HG02642 (cell line): ENCODE measurements at regions not wholly inside any gene's neighbourhood (a gene's known extent, or its start where the extent isn't known, plus 50 kb on each side); places are given as distances from the start of the nearest gene placed in this dataset.

Experiments
- ATAC-seq: cut with Tn5 transposase; IDR thresholded peaks from one replicate; pipeline ENCODE4 v1.9.1; 2021; ENCODE audit warnings: mild to moderate bottlenecking; ENCODE audit not compliant: unreplicated experiment, poor library complexity

DNA sequence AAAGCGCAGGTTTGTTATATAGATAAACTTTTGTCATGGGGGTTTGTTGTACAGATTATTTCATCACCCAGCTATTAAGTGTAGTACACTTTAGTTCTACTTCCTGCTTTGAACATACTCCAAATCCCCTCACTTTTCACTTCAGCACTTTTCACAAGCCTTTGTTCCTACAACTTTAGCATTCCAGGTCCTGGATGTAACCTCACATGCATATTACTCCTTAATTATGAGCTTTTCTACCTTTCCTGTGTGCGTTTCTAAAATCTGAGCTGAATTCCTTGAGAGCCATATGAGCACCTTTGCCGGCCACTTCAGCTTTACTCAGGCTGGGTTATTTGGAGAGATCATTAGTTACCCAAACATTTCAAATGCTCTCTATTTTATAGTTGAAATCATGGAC lies 179.2 kb upstream of the TNFAIP3 start:
- ATAC-seq, result no peak

DNA sequence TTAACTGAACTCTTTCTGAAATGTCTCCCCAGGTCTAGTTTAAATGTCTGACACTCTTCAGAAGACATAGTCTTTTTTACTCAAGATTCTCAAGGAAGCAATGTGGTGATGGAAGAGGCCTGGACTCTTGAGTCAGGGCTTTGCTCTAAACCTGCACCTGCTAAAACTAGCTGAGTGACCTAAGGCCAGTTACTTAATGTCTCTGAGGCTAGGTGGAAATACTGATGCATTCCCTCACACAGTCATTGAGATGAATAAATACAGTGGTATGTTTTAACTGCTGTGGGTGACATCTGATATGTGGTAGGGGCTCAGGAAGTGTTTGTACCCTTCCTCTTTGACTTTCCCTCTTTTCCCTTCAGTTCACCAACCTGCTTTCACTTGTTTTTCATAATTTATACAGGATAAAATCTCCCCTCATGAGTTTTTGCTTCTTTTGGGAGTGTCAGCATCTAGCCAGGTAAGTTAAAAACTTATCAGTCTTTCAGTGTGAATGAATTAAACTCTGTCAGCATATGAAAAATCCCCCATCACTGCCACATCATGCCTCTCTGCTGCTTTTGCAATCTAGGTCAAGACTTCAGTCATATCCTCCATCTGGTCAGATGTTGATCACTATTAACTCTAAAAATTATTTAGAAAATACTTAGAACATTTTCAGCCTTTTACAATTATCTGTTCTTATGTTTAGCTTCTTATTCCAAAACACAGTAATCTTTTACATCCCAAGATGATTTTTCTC lies 178.7 kb upstream of the TNFAIP3 start:
- no peak for ATAC-seq

DNA sequence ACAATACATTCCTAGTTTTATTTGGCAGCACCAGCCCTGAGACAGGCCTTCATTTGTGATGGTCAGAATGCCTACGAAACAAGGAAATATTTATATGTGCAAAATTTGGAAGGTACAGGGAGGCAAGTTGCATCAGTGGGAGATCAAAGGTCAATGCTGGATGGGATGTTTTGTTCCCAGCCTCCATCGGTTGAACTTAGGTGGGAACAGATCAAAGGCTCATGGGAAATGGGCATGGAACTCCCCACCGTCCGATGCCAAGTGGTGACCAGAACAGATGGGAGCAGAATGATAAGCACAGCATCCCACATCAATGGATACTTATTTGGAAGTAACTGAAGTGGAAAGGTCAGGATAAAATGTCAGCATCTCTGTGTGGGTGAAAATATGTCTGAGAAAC lies 177.7 kb upstream of the TNFAIP3 start:
- no peak for ATAC-seq

DNA sequence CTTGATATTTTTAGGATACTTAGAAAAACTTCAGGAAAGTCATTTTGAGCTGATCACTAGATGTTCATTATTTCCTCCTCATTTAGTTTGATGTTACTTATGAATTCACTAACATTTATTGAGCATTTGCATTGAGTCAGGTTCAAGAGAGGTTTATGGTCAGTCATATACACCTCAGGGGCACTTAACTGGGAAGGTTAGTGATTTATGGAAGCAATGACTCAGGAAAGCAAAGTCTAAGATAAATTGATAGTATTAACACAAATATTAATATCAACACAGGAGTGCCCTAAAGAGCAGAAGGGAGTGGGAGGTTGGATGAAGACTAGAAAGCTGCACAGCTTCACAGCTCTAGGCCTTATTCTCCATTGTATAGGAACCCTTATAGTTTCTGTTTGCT lies 177.0 kb upstream of the TNFAIP3 start:
- ATAC-seq, result no peak

- ATAC-seq, result no peak
Measured at GRCh38 chr6:137690721-137691120, 176.3 kb upstream of the TNFAIP3 start.

DNA sequence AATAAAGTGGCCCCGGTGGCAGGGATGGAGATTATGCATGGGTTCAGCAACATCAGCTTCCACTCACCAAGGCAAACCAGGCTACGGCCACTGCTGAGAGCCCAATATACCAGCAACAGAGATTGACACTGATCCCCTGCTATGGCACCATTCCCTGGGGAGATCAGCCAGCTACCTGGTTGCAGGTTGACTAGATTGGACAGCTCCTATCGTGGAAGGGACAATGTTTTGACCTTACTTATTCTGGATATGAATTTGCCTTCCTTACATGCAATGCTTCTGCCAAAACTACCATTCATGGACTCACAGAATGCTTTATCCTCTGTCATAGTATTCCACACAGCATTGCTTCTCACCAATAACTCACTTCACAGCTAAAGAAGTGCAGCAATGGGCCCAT lies 174.8 kb upstream of the TNFAIP3 start:
- ATAC-seq, result no peak

DNA sequence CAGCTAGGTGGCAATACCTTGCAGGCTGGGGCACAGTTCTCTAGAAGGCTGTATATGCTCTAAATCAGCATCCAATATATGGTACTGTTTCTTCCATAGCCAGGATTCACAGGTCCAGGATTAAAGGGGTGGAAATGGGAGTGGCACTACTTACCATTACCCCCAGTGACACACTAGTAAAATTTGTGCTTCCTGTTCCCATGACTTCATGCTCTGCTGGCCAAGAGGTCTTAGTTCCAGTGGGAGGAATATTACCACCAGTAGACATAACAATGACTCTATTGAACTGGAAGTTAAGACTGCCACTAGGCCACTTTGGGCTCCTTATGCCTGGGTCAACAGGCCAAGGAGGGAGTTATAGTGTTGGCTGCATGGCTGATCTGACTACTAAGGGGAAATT lies 174.3 kb upstream of the TNFAIP3 start:
- no peak for ATAC-seq

DNA sequence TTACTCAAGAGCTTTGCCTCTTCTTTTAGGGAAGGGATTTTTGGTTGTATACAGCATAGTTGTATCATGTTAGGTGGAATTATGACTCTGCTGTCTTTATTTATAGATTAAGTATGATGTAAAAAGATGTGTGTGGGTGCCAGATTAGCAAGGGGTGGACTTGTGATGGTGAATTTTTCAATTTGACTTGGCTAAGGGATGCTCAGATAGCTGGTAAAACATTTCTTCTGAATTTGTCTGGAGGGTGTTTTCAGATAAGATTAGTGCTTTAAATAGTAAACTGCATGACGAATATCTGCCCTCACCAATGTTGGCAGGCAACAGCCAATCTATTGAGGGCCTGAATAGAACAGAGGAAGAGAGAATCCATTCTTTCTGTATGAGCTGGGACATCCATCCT lies 173.3 kb upstream of the TNFAIP3 start:
- no peak for ATAC-seq

- ATAC-seq, result no peak
Measured at GRCh38 chr6:137696765-137697164, 170.3 kb upstream of the TNFAIP3 start.

DNA sequence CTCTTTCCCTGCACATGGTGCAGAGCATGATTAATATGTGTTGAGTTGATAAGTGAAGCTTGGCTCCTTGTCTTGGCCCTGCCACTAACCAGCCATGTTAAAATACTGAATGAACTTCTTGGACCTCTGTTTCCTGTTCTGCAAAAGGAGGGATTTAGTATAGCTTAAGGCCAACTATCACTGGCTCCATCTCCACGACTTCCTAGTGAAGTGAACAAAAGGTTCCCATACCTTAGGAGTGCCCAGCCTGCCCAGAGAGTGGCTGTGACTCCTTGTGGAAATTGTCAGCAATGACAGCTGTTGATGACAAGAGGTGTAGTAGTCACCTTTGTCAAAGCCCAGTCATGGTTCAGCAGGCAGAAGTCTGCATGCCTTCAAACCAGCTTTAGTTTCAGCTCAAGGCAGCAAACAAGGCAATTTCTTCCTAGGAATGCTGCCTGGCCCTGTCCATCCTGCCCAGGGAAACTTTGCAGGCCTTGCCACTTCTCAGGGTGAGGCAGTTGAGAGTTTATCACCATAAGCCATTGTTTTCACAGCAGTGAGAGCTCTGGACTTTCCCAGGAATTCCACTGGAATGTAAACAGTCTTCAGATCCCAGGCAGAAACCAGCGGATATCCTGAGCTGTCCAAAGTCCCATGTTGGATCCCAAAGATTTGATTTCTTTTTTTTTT lies 169.7 kb upstream of the TNFAIP3 start:
- peak; percentile 82 for ATAC-seq

DNA sequence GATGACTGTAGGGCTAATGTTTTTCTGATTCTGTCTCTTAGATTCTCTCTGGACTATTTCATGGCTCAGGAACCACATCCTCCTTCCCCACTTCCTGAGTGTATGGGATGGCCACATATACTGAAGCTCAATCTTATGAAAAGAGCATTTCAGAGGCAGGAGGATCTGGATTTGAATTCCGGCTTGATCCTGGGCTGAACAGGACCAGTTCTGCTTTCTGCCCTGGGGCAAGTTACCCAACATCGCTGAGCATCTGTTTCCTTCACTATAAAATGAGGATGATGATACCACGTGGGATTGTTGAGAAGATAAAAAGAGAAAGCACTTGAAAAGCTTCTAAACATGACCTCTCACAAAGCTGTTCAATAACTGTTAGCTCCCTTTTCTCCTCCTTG lies 168.4 kb upstream of the TNFAIP3 start:
- no peak for ATAC-seq

GRCh38 chr6:137699031-137699683 lies 167.9 kb upstream of the TNFAIP3 start:
- no peak for ATAC-seq

GRCh38 chr6:137700161-137700560 lies 166.9 kb upstream of the TNFAIP3 start:
- ATAC-seq, result no peak

DNA sequence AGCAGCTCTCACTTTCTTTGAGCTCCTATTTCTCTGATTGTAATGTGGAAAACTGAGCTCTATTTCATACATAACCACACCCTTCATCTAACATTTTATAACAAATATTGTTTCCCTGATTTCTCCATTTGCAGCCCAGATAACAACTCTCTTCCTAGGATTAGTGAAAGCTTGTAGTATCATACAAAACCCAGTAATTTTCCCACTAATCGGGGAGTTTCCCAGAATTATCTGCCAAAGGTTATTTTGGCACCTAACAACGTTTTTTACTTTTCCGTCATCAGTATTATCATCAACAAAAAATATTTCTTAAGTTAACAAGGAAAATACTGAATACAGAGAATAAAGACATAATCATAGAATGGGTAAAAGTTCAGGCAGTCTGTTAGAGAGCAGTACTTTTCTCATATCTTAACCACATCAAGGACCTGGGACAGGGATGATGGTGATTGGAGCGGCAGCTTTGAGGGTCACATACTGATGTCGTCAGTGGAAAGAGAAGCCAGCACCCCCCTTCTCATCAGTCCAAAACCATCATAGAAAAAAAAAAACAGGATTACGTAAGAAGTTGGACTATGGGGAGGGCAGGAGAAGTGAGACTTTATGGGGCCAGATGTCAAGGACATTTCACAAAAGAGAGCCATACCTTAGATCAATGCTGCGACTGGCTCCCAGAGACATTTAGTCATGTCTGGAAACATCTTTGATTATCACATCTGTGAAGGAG lies 166.1 kb upstream of the TNFAIP3 start:
- no peak for ATAC-seq

DNA sequence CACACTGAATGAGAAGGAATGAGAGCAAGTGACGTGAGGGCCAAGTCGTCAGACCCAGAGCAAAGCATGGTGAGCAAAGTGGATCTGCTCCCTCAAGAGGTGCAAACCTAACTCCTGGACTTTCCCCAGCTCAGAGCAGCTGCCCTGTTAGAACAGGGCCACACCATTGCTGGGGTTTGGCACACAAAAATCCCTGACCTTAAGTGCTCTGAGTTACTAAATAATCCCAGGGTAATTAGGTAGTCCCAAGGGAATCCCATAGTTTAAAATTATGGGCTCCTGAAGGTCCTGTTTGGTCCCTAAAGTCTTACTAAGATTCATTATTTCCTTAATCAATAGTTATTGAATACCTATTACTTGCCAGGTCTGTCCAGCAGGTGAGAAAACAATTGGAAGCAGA lies 165.1 kb upstream of the TNFAIP3 start:
- no peak for ATAC-seq

DNA sequence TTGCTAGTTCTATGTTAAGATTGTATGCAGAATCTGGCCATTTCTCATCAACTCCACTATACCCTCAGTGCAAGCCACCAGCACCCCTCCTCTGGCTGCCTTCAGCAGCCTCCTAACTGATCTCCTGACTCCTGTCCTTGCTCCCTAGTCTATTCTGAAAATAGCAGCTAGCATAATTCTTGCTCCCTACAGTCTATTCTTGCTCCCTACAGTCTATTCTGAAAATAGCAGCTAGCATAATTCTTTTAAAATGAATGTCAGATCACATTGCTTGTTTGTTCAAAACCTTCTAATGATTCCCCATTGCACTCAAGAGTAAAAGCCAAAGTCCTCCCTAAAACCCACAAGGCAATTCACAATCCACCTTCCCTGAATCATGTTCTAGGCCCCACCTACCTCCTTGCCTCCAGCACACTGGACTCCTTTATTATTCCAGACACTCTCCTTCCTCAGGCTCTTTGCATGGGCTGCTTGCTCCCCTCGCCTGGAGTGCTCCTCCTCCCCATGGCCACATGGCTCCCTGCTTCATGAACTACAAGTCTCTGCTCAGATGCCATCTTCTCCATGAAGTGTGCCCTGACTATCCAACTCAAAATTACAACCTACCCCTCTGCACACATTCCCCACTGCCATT lies 164.2 kb upstream of the TNFAIP3 start:
- no peak for ATAC-seq

DNA sequence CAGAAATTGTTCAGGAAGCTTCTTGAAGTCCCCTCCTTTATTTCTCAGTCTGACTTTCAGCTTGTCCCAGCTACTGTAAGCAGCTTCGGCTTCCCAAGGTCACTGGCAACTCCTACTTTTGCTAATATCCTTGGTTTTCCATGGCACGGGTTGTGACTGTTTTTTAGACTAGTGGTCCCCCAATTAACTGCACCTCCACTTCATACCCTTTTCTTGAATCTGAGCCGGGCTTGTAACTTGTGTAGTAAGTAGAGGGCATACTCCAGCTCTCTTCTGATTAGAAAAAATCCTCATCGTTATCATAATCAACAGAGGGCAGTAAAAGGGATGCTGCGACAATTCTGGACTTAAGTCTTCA lies 162.3 kb upstream of the TNFAIP3 start:
- ATAC-seq, result no peak

- no peak for ATAC-seq
Measured at GRCh38 chr6:137705160-137706082, 161.6 kb upstream of the TNFAIP3 start.

GRCh38 chr6:137706083-137706750 lies 160.8 kb upstream of the TNFAIP3 start:
- ATAC-seq, result no peak
